IMR-90 (cell line): ENCODE measurements at regions not wholly inside any gene's neighbourhood (a gene's known extent, or its start where the extent isn't known, plus 50 kb on each side); places are given as distances from the start of the nearest gene placed in this dataset.

Source experiments
- ATAC-seq: fragments of 200-7000 bp; cut with Tn5 transposase; 2 replicates; pipeline ENCODE4 v1.9.1; 2020; ENCODE audit warnings: low read depth, mild to moderate bottlenecking, moderate library complexity
- BruUV-seq: library from RNA; stranded (reverse); fragments of 400-500 nt; replicated peaks from 2 replicates; lab custom pipeline; 2021; lab: Mats Ljungman, UMichigan
- CTCF ChIA-PET: fragments of 300-600 bp; formaldehyde crosslinking; extraction: SDS; loops from one replicate; lab custom pipeline; 2021; ENCODE audit warnings: antibody characterized with exemption; lab: Yijun Ruan, JAX
- POLR2A ChIA-PET: fragments of 300-600 bp; sonication (Branson Sonifier 250); formaldehyde crosslinking; loops from one replicate; lab custom pipeline; 2022; ENCODE audit warnings: antibody characterized with exemption; ENCODE audit not compliant: unreplicated experiment; lab: Charles Lee
- DNase-seq: peaks from one replicate; pipeline ENCODE4 v3.0.0; 2013
- H2AFZ ChIP-seq: replicated peaks from 2 replicates; pipeline ENCODE3; 2013; ENCODE audit warnings: low read length, mild to moderate bottlenecking; ENCODE audit not compliant: poor library complexity
- H2AK5ac ChIP-seq: 2 replicates; pipeline ENCODE4 v1.6.1; 2013; ENCODE audit warnings: low read depth, low read length, inconsistent platforms
- H2AK9ac ChIP-seq: replicated peaks from 2 replicates; pipeline ENCODE3; 2013; ENCODE audit warnings: mild to moderate bottlenecking, low read depth, low read length, moderate library complexity; ENCODE audit not compliant: poor library complexity
- H2BK120ac ChIP-seq: 2 replicates; pipeline ENCODE4 v1.6.1; 2013; ENCODE audit warnings: low read depth, low read length, inconsistent platforms
- H2BK15ac ChIP-seq: 3 replicates; pipeline ENCODE4 v1.6.1; 2013; ENCODE audit warnings: low read depth, low read length, inconsistent platforms
- H2BK20ac ChIP-seq: 2 replicates; pipeline ENCODE4 v1.6.1; 2013; ENCODE audit warnings: low read depth, mild to moderate bottlenecking, inconsistent platforms, low read length, moderate library complexity
- H2BK5ac ChIP-seq: 2 replicates; pipeline ENCODE4 v1.6.1; 2013; ENCODE audit warnings: mild to moderate bottlenecking, low read depth, low read length, inconsistent platforms; ENCODE audit not compliant: poor library complexity, severe bottlenecking
- H3K14ac ChIP-seq: replicated peaks from 2 replicates; pipeline ENCODE4 v1.6.1; 2013; ENCODE audit warnings: low read depth, low read length, inconsistent platforms
- H3K18ac ChIP-seq: 2 replicates; pipeline ENCODE4 v1.6.1; 2013; ENCODE audit warnings: low read depth, low read length, control low read depth
- H3K23ac ChIP-seq: 2 replicates; pipeline ENCODE4 v1.6.1; 2013; ENCODE audit warnings: low read depth, low read length, inconsistent platforms
- H3K27ac ChIP-seq: 2 replicates; pipeline ENCODE4 v1.5.1; 2013; ENCODE audit warnings: mild to moderate bottlenecking, control low read depth, low read length; ENCODE audit not compliant: insufficient read depth
- H3K27me3 ChIP-seq: 2 replicates; pipeline ENCODE4 v1.6.1; 2013; ENCODE audit warnings: low read length; ENCODE audit not compliant: control insufficient read depth, insufficient read depth
- H3K36me3 ChIP-seq: 2 replicates; pipeline ENCODE4 v1.6.1; 2013; ENCODE audit warnings: low read length, mixed read lengths; ENCODE audit not compliant: control insufficient read depth, insufficient read depth
- H3K4ac ChIP-seq: 2 replicates; pipeline ENCODE4 v1.6.1; 2013; ENCODE audit warnings: low read depth, low read length, inconsistent platforms
- H3K4me1 ChIP-seq: 2 replicates; pipeline ENCODE4 v1.6.1; 2013; ENCODE audit warnings: low read length, mixed read lengths; ENCODE audit not compliant: control insufficient read depth, insufficient read depth
- H3K4me2 ChIP-seq: 2 replicates; pipeline ENCODE4 v1.6.1; 2013; ENCODE audit warnings: low read depth, mild to moderate bottlenecking, control low read depth, low read length, moderate library complexity
- H3K4me3 ChIP-seq: 2 replicates; pipeline ENCODE4 v1.5.1; 2013; ENCODE audit warnings: low read depth, mild to moderate bottlenecking, control low read depth, low read length, moderate library complexity; ENCODE audit not compliant: insufficient read depth
- H3K56ac ChIP-seq: 2 replicates; pipeline ENCODE4 v1.6.1; 2013; ENCODE audit warnings: low read length, inconsistent platforms; ENCODE audit not compliant: insufficient read depth; ENCODE audit errors: extremely low read depth
- H3K79me1 ChIP-seq, 2 experiments: 2 replicates each; pipeline ENCODE4 v1.6.1; 2013; ENCODE audit warnings: low read length in 2 of 2, inconsistent platforms in 1 of 2, low read depth in 1 of 2
- H3K9ac ChIP-seq: 2 replicates; pipeline ENCODE4 v1.6.1; 2013; ENCODE audit warnings: low read depth, low read length, control low read depth
- H3K9me1 ChIP-seq: 2 replicates; pipeline ENCODE4 v1.6.1; 2013; ENCODE audit warnings: low read length, inconsistent platforms; ENCODE audit not compliant: insufficient read depth
- H3K9me3 ChIP-seq: 2 replicates; pipeline ENCODE4 v1.6.1; 2013; ENCODE audit warnings: low read length; ENCODE audit not compliant: control insufficient read depth, insufficient read depth
- H4K20me1 ChIP-seq: 2 replicates; pipeline ENCODE4 v1.6.1; 2013; ENCODE audit warnings: low read length, inconsistent platforms; ENCODE audit not compliant: insufficient read depth
- H4K5ac ChIP-seq: 2 replicates; pipeline ENCODE4 v1.6.1; 2013; ENCODE audit warnings: mild to moderate bottlenecking, low read depth, low read length, control low read depth
- H4K8ac ChIP-seq, 2 experiments: 2 replicates each; pipeline ENCODE4 v1.6.1; 2013; ENCODE audit warnings: low read depth in 2 of 2, low read length in 2 of 2, control low read depth in 1 of 2, inconsistent platforms in 1 of 2
- H4K91ac ChIP-seq: 2 replicates; pipeline ENCODE4 v1.6.1; 2013; ENCODE audit warnings: low read depth, low read length, inconsistent platforms; ENCODE audit not compliant: insufficient read depth
- BHLHE40 ChIP-seq: fragments of 150-350 bp; IDR thresholded peaks from 2 replicates; pipeline ENCODE4 v1.6.1; 2016; ENCODE audit warnings: mild to moderate bottlenecking, low read depth, low read length
- CEBPB ChIP-seq: IDR thresholded peaks from 2 replicates; pipeline ENCODE4 v1.6.1; 2012; ENCODE audit warnings: low read depth, low read length, improper control_type of control experiment
- CHD1 ChIP-seq: IDR thresholded peaks from 2 replicates; pipeline ENCODE4 v1.6.1; 2012; ENCODE audit warnings: low read depth, low read length, improper control_type of control experiment
- FOS ChIP-seq: fragments of 150-350 bp; IDR thresholded peaks from 2 replicates; pipeline ENCODE4 v1.6.1; 2016; ENCODE audit warnings: low read depth, low read length
- MAFK ChIP-seq: IDR thresholded peaks from 2 replicates; pipeline ENCODE4 v1.6.1; 2012; ENCODE audit warnings: low read depth, low read length, improper control_type of control experiment
- MAZ ChIP-seq: IDR thresholded peaks from 2 replicates; pipeline ENCODE4 v1.6.1; 2012; ENCODE audit warnings: low read depth, mild to moderate bottlenecking, low read length, improper control_type of control experiment, moderate library complexity, borderline replicate concordance
- MXI1 ChIP-seq: IDR thresholded peaks from 2 replicates; pipeline ENCODE4 v1.6.1; 2012; ENCODE audit warnings: low read depth, mild to moderate bottlenecking, low read length, moderate library complexity, borderline replicate concordance
- NFE2L2 ChIP-seq: fragments of 150-350 bp; IDR thresholded peaks from 2 replicates; pipeline ENCODE4 v1.6.1; 2016; ENCODE audit warnings: low read depth, mild to moderate bottlenecking, low read length
- POLR2A ChIP-seq: IDR thresholded peaks from 2 replicates; pipeline ENCODE4 v1.6.1; 2012; ENCODE audit warnings: mild to moderate bottlenecking, low read depth, low read length
- RAD21 ChIP-seq: IDR thresholded peaks from 2 replicates; pipeline ENCODE4 v1.6.1; 2012; ENCODE audit warnings: low read length, improper control_type of control experiment
- RCOR1 ChIP-seq: IDR thresholded peaks from 2 replicates; pipeline ENCODE4 v1.6.1; 2012; ENCODE audit warnings: mild to moderate bottlenecking, low read length, improper control_type of control experiment; ENCODE audit not compliant: insufficient replicate concordance
- RFX5 ChIP-seq: IDR thresholded peaks from 2 replicates; pipeline ENCODE4 v1.8.0; 2012; ENCODE audit warnings: low read depth, mild to moderate bottlenecking, low read length, moderate library complexity
- SMC3 ChIP-seq: fragments of 150-350 bp; IDR thresholded peaks from 2 replicates; pipeline ENCODE4 v1.6.1; 2016; ENCODE audit warnings: low read depth, mild to moderate bottlenecking, antibody characterized with exemption, low read length, moderate library complexity
- WGBS, 2 experiments: methylation state at CpG; one replicate each; pipeline versions ENCODE4 v1.1.5 to v1.1.7; 2013; ENCODE audit warnings: missing lambda C conversion rate in 2 of 2; ENCODE audit not compliant: insufficient read length in 1 of 2; ENCODE audit errors: extremely low coverage in 2 of 2; 5-methylcytosine and 5-hydroxymethylcytosine counted together
- dilution Hi-C: fragments of 300-500 bp; cut with HindIII; formaldehyde crosslinking; loops from one replicate; pipeline ENCODE4 v1.14.3; 2018; ENCODE audit warnings: low sequenced_read_pairs; ENCODE audit not compliant: unreplicated experiment
- in situ Hi-C: fragments of 300-500 bp; cut with MboI; formaldehyde crosslinking; loops from 3 replicates; pipeline ENCODE4 v1.14.3; 2019; ENCODE audit warnings: low sequenced_read_pairs, inconsistent platforms, mixed read lengths
- intact Hi-C: fragments of 100-400 bp; cut with micrococcal nuclease; formaldehyde crosslinking; loops from 2 replicates; pipeline ENCODE4 v1.10.0; 2022
- TF ChIP-seq, protein P1 (sequence below): conservative IDR thresholded peaks from 2 replicates; pipeline ENCODE4 v1.5.1; 2012; ENCODE audit warnings: mild to moderate bottlenecking, low read depth, low read length, improper control_type of control experiment
- TF ChIP-seq, protein P2 (sequence below): fragments of 150-350 bp; IDR thresholded peaks from 2 replicates; pipeline ENCODE4 v1.6.1; 2016; ENCODE audit warnings: low read depth, mild to moderate bottlenecking, low read length, moderate library complexity, borderline replicate concordance
- TF ChIP-seq, protein P3 (sequence below): fragments of 150-350 bp; IDR thresholded peaks from 2 replicates; pipeline ENCODE4 v1.6.1; 2017; ENCODE audit warnings: mild to moderate bottlenecking, antibody characterized with exemption, low read length, low read depth

DNA sequence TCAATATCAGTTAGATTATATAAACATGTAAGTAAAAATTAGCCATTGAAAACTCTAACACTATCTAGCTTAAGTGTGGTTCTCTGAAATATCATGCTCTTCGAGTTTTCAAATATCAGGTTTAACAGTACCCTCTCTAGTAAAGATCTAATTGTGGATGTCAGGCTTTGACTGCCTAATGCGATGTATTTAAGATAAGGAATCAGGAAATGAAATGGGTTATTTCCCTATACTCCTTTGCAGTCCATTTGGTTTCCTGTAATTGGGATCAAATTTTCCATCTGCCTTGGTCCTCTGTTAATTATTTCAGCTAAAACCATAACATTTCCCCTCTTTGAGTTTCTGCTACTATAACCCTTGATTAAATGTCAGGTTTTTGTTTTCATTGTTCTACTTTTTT, 361.3 kb upstream of the MMS22L start:
- POLR2A ChIA-PET: no interaction called here
- no peaks in the 10 kb centered on the region for H3K9me3 ChIP-seq
- no peak overlapping the region for H2BK20ac ChIP-seq
- H3K27me3 ChIP-seq: no peaks in the 10 kb centered on the region
- H3K18ac ChIP-seq: no peak overlapping the region
- no peak overlapping the region for H3K4ac ChIP-seq
- ATAC-seq: no peak
- H3K36me3 ChIP-seq: no peaks in the 10 kb centered on the region
- DNase-seq: no peak
- no peaks in the 10 kb centered on the region for H3K4me1 ChIP-seq
- no TSS peak for BruUV-seq
- no peak overlapping the region for H3K56ac ChIP-seq
- H2AK9ac ChIP-seq: no peak overlapping the region
- no peak overlapping the region for H4K91ac ChIP-seq
- no peaks in the 10 kb centered on the region for H3K79me1 ChIP-seq
- H3K9me1 ChIP-seq: no peaks in the 10 kb centered on the region
- TF ChIP-seq NFE2L2 (no peak), RAD21 (no peak), SMC3 (no peak), MAFK (no peak), POLR2A (no peak), RFX5 (no peak), CEBPB (no peak), CHD1 (no peak), MAZ (no peak), MXI1 (no peak), FOS (no peak), BHLHE40 (no peak), RCOR1 (no peak)
- TF ChIP-seq, protein P1, sequence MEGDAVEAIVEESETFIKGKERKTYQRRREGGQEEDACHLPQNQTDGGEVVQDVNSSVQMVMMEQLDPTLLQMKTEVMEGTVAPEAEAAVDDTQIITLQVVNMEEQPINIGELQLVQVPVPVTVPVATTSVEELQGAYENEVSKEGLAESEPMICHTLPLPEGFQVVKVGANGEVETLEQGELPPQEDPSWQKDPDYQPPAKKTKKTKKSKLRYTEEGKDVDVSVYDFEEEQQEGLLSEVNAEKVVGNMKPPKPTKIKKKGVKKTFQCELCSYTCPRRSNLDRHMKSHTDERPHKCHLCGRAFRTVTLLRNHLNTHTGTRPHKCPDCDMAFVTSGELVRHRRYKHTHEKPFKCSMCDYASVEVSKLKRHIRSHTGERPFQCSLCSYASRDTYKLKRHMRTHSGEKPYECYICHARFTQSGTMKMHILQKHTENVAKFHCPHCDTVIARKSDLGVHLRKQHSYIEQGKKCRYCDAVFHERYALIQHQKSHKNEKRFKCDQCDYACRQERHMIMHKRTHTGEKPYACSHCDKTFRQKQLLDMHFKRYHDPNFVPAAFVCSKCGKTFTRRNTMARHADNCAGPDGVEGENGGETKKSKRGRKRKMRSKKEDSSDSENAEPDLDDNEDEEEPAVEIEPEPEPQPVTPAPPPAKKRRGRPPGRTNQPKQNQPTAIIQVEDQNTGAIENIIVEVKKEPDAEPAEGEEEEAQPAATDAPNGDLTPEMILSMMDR: no peak
- TF ChIP-seq, protein P2, sequence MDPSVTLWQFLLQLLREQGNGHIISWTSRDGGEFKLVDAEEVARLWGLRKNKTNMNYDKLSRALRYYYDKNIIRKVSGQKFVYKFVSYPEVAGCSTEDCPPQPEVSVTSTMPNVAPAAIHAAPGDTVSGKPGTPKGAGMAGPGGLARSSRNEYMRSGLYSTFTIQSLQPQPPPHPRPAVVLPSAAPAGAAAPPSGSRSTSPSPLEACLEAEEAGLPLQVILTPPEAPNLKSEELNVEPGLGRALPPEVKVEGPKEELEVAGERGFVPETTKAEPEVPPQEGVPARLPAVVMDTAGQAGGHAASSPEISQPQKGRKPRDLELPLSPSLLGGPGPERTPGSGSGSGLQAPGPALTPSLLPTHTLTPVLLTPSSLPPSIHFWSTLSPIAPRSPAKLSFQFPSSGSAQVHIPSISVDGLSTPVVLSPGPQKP: no peak
- TF ChIP-seq, protein P3, sequence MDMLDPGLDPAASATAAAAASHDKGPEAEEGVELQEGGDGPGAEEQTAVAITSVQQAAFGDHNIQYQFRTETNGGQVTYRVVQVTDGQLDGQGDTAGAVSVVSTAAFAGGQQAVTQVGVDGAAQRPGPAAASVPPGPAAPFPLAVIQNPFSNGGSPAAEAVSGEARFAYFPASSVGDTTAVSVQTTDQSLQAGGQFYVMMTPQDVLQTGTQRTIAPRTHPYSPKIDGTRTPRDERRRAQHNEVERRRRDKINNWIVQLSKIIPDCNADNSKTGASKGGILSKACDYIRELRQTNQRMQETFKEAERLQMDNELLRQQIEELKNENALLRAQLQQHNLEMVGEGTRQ: no peak
- CTCF ChIA-PET: no interaction called here
- no peak overlapping the region for H2AK5ac ChIP-seq
- H3K4me2 ChIP-seq: no peak overlapping the region
- H3K4me3 ChIP-seq: no peak overlapping the region
- no peak overlapping the region for H2BK120ac ChIP-seq
- H3K9ac ChIP-seq: no peak overlapping the region
- dilution Hi-C loops (no loop called here), intact Hi-C loops (no loop called here), in situ Hi-C loops (no loop called here)
- H2AFZ ChIP-seq: no peak overlapping the region
- no CpG with 5 or more reads among the region's 2 CpGs for WGBS, 2 experiments
- H3K14ac ChIP-seq: no peak overlapping the region
- no peak overlapping the region for H2BK15ac ChIP-seq
- no peak overlapping the region for H3K27ac ChIP-seq
- no peak overlapping the region for H3K23ac ChIP-seq
- no peak overlapping the region for H4K5ac ChIP-seq
- no peak overlapping the region for H2BK5ac ChIP-seq
- H4K8ac ChIP-seq: no peak overlapping the region
- H4K20me1 ChIP-seq: no peaks in the 10 kb centered on the region
